GM23248 (cell line): ENCODE measurements at regions not wholly inside any gene's neighbourhood (a gene's known extent, or its start where the extent isn't known, plus 50 kb on each side); places are given as distances from the start of the nearest gene placed in this dataset.

ENCODE experiments used
- DNase-seq: peaks from one replicate; pipeline ENCODE4 v3.0.0-alpha.2; 2015
- H2AFZ ChIP-seq: fragments of 200-600 bp; sonication (generic); 2 replicates; pipeline ENCODE4 v1.6.1; 2016; ENCODE audit warnings: antibody characterized with exemption
- H3F3A ChIP-seq: fragments of 200-600 bp; sonication (generic); 2 replicates; pipeline ENCODE4 v1.6.1; 2016; ENCODE audit warnings: mild to moderate bottlenecking, antibody characterized with exemption, mixed run types; ENCODE audit not compliant: insufficient read depth
- H3K27ac ChIP-seq: fragments of 200-600 bp; sonication (generic); 2 replicates; pipeline ENCODE4 v1.5.1; 2016; ENCODE audit warnings: mild to moderate bottlenecking
- H3K27me3 ChIP-seq: fragments of 200-600 bp; sonication (generic); replicated peaks from 2 replicates; pipeline ENCODE4 v1.6.1; 2016; ENCODE audit warnings: mild to moderate bottlenecking; ENCODE audit not compliant: insufficient read depth
- H3K36me3 ChIP-seq: fragments of 200-600 bp; sonication (generic); 2 replicates; pipeline ENCODE4 v1.6.1; 2016; ENCODE audit warnings: low read depth, mild to moderate bottlenecking
- H3K4me1 ChIP-seq: fragments of 200-600 bp; sonication (generic); 2 replicates; pipeline ENCODE4 v1.6.1; 2016; ENCODE audit warnings: mild to moderate bottlenecking; ENCODE audit not compliant: insufficient read depth
- H3K4me2 ChIP-seq: fragments of 200-600 bp; sonication (generic); one replicate; pipeline ENCODE4 v1.6.1; 2016; ENCODE audit warnings: mild to moderate bottlenecking; ENCODE audit not compliant: unreplicated experiment
- H3K4me3 ChIP-seq: fragments of 200-600 bp; sonication (generic); 2 replicates; pipeline ENCODE4 v1.5.1; 2016; ENCODE audit warnings: mild to moderate bottlenecking
- H3K79me2 ChIP-seq: fragments of 200-600 bp; sonication (generic); 2 replicates; pipeline ENCODE4 v1.6.1; 2016; ENCODE audit warnings: mild to moderate bottlenecking; ENCODE audit not compliant: insufficient read depth
- H3K9ac ChIP-seq: fragments of 200-600 bp; sonication (generic); 2 replicates; pipeline ENCODE4 v1.6.1; 2016; ENCODE audit warnings: mild to moderate bottlenecking
- H3K9me2 ChIP-seq: fragments of 200-600 bp; sonication (generic); 2 replicates; pipeline ENCODE4 v1.6.1; 2016; ENCODE audit warnings: mixed run types, mild to moderate bottlenecking, moderate library complexity; ENCODE audit not compliant: insufficient read depth
- H3K9me3 ChIP-seq: fragments of 200-600 bp; sonication (generic); one replicate; pipeline ENCODE4 v1.6.1; 2017; ENCODE audit warnings: low read depth
- H4K20me1 ChIP-seq: fragments of 200-600 bp; sonication (generic); 2 replicates; pipeline ENCODE4 v1.6.0; 2016; ENCODE audit not compliant: insufficient read depth
- EZH2 ChIP-seq: fragments of 200-600 bp; sonication (generic); IDR thresholded peaks from 2 replicates; pipeline ENCODE4 v1.6.1; 2018; ENCODE audit warnings: antibody characterized with exemption, mild to moderate bottlenecking; ENCODE audit not compliant: insufficient read depth, poor library complexity, severe bottlenecking
- EZH2phosphoT487 ChIP-seq: fragments of 200-600 bp; sonication (generic); IDR thresholded peaks from 2 replicates; pipeline ENCODE4 v1.6.1; 2018; ENCODE audit warnings: antibody characterized with exemption, moderate library complexity, mild to moderate bottlenecking, low read depth; ENCODE audit not compliant: insufficient read depth
- WGBS, 2 experiments: methylation state at CpG; one replicate each; pipeline ENCODE4 v1.1.6; 2015 to 2017; ENCODE audit warnings: low lambda C conversion rate in 2 of 2, low coverage in 1 of 2; ENCODE audit errors: missing lambda C conversion rate in 2 of 2; 5-methylcytosine and 5-hydroxymethylcytosine counted together
- in situ Hi-C: fragments of 300-500 bp; cut with MboI; formaldehyde crosslinking; loops from 2 replicates; pipeline ENCODE4 v1.15.0; 2020

GRCh38 chr19:28424077-28424476 lies 788.9 kb downstream of the UQCRFS1 start:
- no peak overlapping the region for H3K9ac ChIP-seq
- in situ Hi-C loops, result no loop called here
- peaks cover 26% of the 10 kb centered on the region for H3K4me1 ChIP-seq
- DNase-seq, result no peak
- no peaks in the 10 kb centered on the region for H3K9me3 ChIP-seq
- H4K20me1 ChIP-seq, result no peaks in the 10 kb centered on the region
- no peak overlapping the region for H3K27ac ChIP-seq
- no peak overlapping the region for H3K4me2 ChIP-seq
- no peaks in the 10 kb centered on the region; the same call in 1 of the 2 replicates for H3F3A ChIP-seq
- no peak overlapping the region for H3K4me3 ChIP-seq
- peaks cover 15% of the 10 kb centered on the region for H3K27me3 ChIP-seq
- TF ChIP-seq EZH2, result no peak
- TF ChIP-seq EZH2phosphoT487, result no peak
- H3K9me2 ChIP-seq, result no peaks in the 10 kb centered on the region
- 31 to 47% methylated on average over 5 of the region's 5 CpGs for WGBS, 2 experiments
- no peak overlapping the region for H2AFZ ChIP-seq
- H3K79me2 ChIP-seq, result no peaks in the 10 kb centered on the region
- no peaks in the 10 kb centered on the region for H3K36me3 ChIP-seq

- WGBS, 2 experiments, result 46 to 58% methylated on average over 5 to 6 of the region's 6 CpGs
- Histone ChIP-seq H3F3A (no peaks in the 10 kb centered on the region; the same call in 1 of the 2 replicates), H3K27ac (no peak overlapping the region)
Observed at GRCh38 chr19:28422791-28423650, 789.9 kb downstream of the UQCRFS1 start.

GRCh38 chr19:28422046-28422445 lies 790.9 kb downstream of the UQCRFS1 start:
- TF ChIP-seq EZH2, result no peak
- no peak for TF ChIP-seq EZH2phosphoT487
- H4K20me1 ChIP-seq, result no peaks in the 10 kb centered on the region
- in situ Hi-C loops, result no loop called here
- WGBS, 2 experiments, result 69 to 74% methylated on average over 7 of the region's 7 CpGs
- no peaks in the 10 kb centered on the region for H3K9me2 ChIP-seq
- no peaks in the 10 kb centered on the region for H3K79me2 ChIP-seq
- DNase-seq, result no peak
- no peak overlapping the region for H3K27ac ChIP-seq
- H3K4me3 ChIP-seq, result no peak overlapping the region
- H3K9me3 ChIP-seq, result no peaks in the 10 kb centered on the region
- H3K4me2 ChIP-seq, result no peak overlapping the region
- H3K36me3 ChIP-seq, result no peaks in the 10 kb centered on the region
- no peak overlapping the region for H2AFZ ChIP-seq
- peaks cover 20% of the 10 kb centered on the region for H3K4me1 ChIP-seq
- no peak overlapping the region for H3K9ac ChIP-seq
- peaks cover 16% of the 10 kb centered on the region for H3K27me3 ChIP-seq
- no peaks in the 10 kb centered on the region; the same call in 1 of the 2 replicates for H3F3A ChIP-seq

More at GRCh38 chr19:28422791-28423650, 789.9 kb downstream of the UQCRFS1 start:
- no peak for TF ChIP-seq EZH2
- no peak for TF ChIP-seq EZH2phosphoT487
- Histone ChIP-seq H3K9ac (no peak overlapping the region), H3K4me3 (no peak overlapping the region), H3K4me1 (peaks cover 26% of the 10 kb centered on the region), H3K9me2 (no peaks in the 10 kb centered on the region), H3K36me3 (no peaks in the 10 kb centered on the region), H3K4me2 (no peak overlapping the region), H2AFZ (no peak overlapping the region), H4K20me1 (no peaks in the 10 kb centered on the region), H3K9me3 (no peaks in the 10 kb centered on the region), H3K27me3 (peaks cover 15% of the 10 kb centered on the region), H3K79me2 (no peaks in the 10 kb centered on the region)
- DNase-seq, result no peak
- in situ Hi-C loops, result no loop called here

- peaks cover 13% of the 10 kb centered on the region for H3K4me1 ChIP-seq
- WGBS, 2 experiments, result 43 to 46% methylated on average over 13 of the region's 13 CpGs
Observed at GRCh38 chr19:28420811-28421550, 792.0 kb downstream of the UQCRFS1 start.

More at GRCh38 chr19:28420811-28421550, 792.0 kb downstream of the UQCRFS1 start:
- Histone ChIP-seq H3K27me3 (peaks cover 20% of the 10 kb centered on the region), H3K4me3 (no peak overlapping the region), H3K9me2 (no peaks in the 10 kb centered on the region), H3K27ac (no peak overlapping the region), H3K4me2 (no peak overlapping the region), H3F3A (no peaks in the 10 kb centered on the region; the same call in 1 of the 2 replicates), H3K36me3 (no peaks in the 10 kb centered on the region), H2AFZ (no peak overlapping the region), H4K20me1 (no peaks in the 10 kb centered on the region), H3K9me3 (no peaks in the 10 kb centered on the region), H3K79me2 (no peaks in the 10 kb centered on the region), H3K9ac (no peak overlapping the region)
- no peak for TF ChIP-seq EZH2
- TF ChIP-seq EZH2phosphoT487, result no peak
- DNase-seq, result peak; percentile 23
- in situ Hi-C loops, result no loop called here
